ENCODE measurements at regions not wholly inside any gene's neighbourhood (a gene's known extent, or its start where the extent isn't known, plus 50 kb on each side); places are given as distances from the start of the nearest gene placed in this dataset.
A peak's percentile ranks its signal among the peaks of the same experiment; 100 is the strongest.

DNA sequence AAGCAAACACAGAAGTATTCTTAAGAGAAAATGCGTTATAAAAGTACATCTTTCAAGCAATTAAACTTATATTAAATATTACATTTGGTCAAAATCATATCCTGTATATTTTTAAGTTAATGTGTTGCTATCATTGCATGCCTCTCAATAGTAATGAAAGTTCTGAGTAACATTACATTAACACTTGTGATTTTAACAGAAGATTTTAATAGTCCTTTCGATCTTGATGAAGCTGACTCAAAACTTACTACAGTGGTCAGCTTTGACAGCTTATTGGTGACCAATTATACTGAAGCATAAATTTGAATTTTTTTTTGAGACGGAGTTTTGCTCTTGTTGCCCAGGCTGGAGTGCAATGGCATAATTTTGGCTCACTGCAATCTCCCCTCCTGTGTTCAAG, 303.3 kb downstream of the GALR1 start:
- ATAC-seq (replicated peaks in 1 of 2) (no peak), DNase-seq (no peak)
- Mint-ChIP-seq H3K9me3 (no peaks in the 10 kb centered on the region), H3K4me3 (no peak overlapping the region), H3K27me3 (ENCODE audit: low read depth) (peaks cover 10% of the 10 kb centered on the region), H3K36me3 (ENCODE audit: insufficient read depth in 2 of 2) (no peaks in the 10 kb centered on the region), H3K27ac (no peak overlapping the region), H3K4me1 (ENCODE audit: low read depth) (no peaks in the 10 kb centered on the region)

DNA sequence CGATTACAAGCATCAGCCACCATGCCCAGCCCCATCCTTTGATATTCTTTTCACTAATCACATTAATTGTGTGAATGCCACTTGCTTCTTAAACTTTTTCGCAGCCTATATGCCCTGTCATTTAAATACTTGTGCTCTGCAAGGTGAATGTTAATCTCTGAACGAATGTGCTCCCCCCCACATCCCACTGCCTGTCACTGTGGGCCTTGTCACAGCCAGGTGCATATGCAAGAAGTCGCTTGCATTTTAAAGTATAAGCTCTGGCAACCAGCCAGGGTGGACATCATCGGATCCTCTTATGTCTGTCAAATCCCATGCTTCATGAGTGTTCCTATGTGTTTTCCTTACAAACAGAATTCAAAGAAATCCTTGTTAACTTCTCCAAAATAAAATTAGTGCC, 304.4 kb downstream of the GALR1 start:
- H3K36me3 Mint-ChIP-seq (ENCODE audit: insufficient read depth in 2 of 2): no peaks in the 10 kb centered on the region
- DNase-seq (no peak), ATAC-seq (replicated peaks in 1 of 2) (no peak)
- H3K4me1 Mint-ChIP-seq (ENCODE audit: low read depth): no peaks in the 10 kb centered on the region
- H3K9me3 Mint-ChIP-seq: no peaks in the 10 kb centered on the region
- no peak overlapping the region for H3K4me3 Mint-ChIP-seq
- peaks cover 10% of the 10 kb centered on the region for H3K27me3 Mint-ChIP-seq (ENCODE audit: low read depth)
- H3K27ac Mint-ChIP-seq: no peak overlapping the region

DNA sequence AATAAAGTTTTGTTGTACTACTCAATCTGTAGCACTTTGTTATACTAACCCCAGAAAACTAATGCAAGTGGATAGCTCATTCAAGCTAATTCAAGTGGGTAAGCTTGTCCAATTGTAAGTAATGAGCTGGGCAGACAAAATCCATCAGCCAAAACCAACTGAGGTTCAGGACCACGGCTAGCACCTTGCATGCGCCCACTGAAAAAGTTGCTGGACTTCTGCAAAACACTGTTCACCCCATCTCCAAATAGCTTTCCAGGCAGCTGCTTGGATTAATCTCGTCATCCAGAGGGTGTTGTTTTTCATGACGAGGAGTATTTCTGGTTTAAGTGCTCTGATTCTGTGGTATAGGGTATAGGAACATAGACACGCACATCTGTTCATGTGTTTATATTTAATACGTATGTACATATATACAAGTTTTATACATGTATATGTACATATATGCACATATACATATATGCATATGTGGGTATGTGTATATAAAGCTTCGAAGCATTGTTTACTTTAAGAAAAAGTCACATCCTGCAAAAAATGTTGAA, 307.5 kb downstream of the GALR1 start:
- Mint-ChIP-seq H3K27ac (no peak overlapping the region), H3K4me3 (no peak overlapping the region), H3K9me3 (no peaks in the 10 kb centered on the region), H3K36me3 (ENCODE audit: insufficient read depth in 2 of 2) (peaks cover 0 to 2% of the 10 kb centered on the region in 2 donors), H3K4me1 (ENCODE audit: low read depth) (peaks cover 13% of the 10 kb centered on the region), H3K27me3 (ENCODE audit: low read depth) (peaks cover 15% of the 10 kb centered on the region)
- no peak for DNase-seq
- no peak for ATAC-seq (replicated peaks in 1 of 2)

DNA sequence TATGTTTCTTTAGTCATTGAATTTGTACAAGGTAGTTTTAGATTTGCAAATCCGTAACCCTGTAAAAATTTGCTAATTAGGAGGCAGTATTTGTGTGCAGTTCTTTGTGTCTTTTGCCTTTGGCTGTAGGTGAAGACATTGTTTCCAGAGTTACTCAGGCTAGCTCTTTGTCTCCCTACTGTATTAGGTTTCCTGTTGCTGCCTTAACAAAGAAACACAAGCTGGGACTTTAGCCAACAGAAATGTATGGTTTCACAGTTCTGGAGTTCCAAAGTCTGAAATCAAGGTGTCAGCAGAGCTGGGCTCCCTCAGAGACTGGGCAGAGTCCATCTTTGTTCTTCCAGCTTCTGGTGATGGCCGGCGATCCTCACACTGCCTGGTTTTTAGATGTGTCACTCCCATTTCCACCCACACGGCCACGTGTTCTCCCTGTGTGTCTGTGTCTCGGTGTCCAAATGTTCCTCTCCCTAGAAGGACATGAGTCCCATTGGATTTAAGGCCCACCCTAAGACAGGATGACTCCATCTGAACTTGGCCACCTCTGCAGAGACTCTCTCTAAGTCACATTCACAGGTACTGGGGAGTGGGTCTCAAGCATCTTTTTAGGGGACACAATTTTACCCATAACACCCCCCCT, 309.7 kb downstream of the GALR1 start:
- Mint-ChIP-seq H3K4me1 (ENCODE audit: low read depth) (peaks cover 13% of the 10 kb centered on the region), H3K27ac (no peak overlapping the region), H3K36me3 (ENCODE audit: insufficient read depth in 2 of 2) (peaks cover 0 to 2% of the 10 kb centered on the region in 2 donors), H3K4me3 (no peak overlapping the region), H3K27me3 (ENCODE audit: low read depth) (peaks cover 29% of the 10 kb centered on the region), H3K9me3 (no peaks in the 10 kb centered on the region)
- no peak for ATAC-seq (replicated peaks in 1 of 2)
- no peak for DNase-seq

DNA sequence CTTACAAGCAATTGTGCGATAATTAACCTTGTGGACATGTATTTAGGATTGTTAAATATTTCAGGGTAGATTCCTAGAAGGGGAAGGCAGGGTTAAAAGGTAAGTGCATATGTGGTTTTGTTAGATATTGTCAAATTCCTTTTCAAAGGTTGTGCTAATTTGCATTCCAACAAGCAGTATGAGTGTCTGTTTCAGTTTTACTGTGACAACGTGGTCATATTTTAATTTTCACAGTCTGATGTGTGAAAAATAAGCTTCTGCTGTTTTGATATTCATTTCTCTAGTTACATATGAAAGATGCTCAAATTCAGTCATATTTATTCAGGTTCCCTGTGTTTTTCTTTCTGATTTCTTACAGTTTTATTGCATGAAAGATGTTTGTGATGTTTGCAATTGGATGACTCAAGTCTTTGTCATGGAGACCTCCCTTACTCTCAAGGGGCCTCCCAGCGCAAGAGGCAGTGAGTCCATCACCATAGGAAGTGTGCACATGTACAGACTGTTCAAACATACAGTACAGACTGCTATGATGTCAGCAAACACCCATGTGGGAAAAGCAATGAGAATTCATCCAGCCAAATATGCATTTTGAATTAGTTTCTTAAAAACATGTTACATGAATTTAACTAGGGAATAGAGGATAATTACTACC, 310.8 kb downstream of the GALR1 start:
- Mint-ChIP-seq H3K27ac (peak overlapping the region; percentile 80), H3K4me3 (peak overlapping the region in 1 of 2 donors; percentile 70), H3K36me3 (ENCODE audit: insufficient read depth in 2 of 2) (peaks cover 0 to 2% of the 10 kb centered on the region in 2 donors), H3K4me1 (ENCODE audit: low read depth) (peaks cover 13% of the 10 kb centered on the region), H3K27me3 (ENCODE audit: low read depth) (peaks cover 31% of the 10 kb centered on the region), H3K9me3 (no peaks in the 10 kb centered on the region)
- ATAC-seq (replicated peaks in 1 of 2): peak; percentile 95 to 98
- peak; percentile 23 to 28 for DNase-seq

DNA sequence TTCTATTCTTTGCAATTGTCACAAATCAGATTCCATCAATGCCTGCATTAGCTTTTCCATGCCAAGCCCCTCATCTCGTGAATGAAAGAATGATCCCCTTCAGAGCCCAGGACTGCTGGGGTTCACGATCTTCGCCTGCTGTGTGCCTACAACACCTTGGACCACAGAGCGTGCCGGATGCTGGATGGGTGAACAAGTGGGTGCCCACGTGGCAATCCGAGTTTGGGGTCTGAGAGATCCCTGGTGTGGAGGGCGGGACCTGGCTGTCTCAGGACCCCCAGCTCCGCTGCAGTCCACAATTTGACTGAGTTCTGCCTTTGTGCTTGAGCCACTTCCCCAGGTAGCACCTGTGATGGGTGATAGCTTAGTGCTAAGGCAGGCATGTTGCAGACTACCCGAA, 317.0 kb downstream of the GALR1 start:
- no peak overlapping the region for H3K4me3 Mint-ChIP-seq
- no peak overlapping the region for H3K27ac Mint-ChIP-seq
- DNase-seq (no peak), ATAC-seq (replicated peaks in 1 of 2) (no peak)
- H3K36me3 Mint-ChIP-seq (ENCODE audit: insufficient read depth in 2 of 2): no peaks in the 10 kb centered on the region
- peaks cover 0 to 4% of the 10 kb centered on the region in 2 donors for H3K9me3 Mint-ChIP-seq
- H3K27me3 Mint-ChIP-seq (ENCODE audit: low read depth): peaks cover 32% of the 10 kb centered on the region
- H3K4me1 Mint-ChIP-seq (ENCODE audit: low read depth): no peaks in the 10 kb centered on the region

- H3K4me3 Mint-ChIP-seq: no peak overlapping the region
- H3K4me1 Mint-ChIP-seq (ENCODE audit: low read depth): no peaks in the 10 kb centered on the region
Observed at GRCh38 chr18:77567205-77567604, 317.6 kb downstream of the GALR1 start.

DNA sequence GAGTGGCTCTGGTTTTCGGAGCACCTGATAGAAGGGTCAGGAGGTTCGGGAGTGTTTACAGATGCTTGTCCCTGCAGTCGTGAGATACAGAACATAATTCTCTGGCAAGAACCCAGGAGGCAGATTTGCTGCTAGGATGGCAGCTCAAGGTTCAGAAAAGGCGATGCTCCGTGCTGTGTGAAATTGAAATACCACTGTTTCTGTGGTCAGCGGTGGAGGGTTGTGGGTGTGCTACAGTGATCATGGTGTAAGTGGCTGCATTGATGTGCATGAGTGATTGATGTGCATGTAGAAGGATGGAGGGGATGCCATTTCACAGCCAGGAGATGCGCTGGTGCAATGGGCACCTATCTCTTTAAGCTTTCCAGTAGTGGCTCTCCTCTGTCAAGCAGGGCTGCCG, 322.1 kb downstream of the GALR1 start:
- H3K36me3 Mint-ChIP-seq (ENCODE audit: insufficient read depth in 2 of 2): no peaks in the 10 kb centered on the region
- no peaks in the 10 kb centered on the region for H3K4me1 Mint-ChIP-seq (ENCODE audit: low read depth)
- no peak overlapping the region for H3K4me3 Mint-ChIP-seq
- peaks cover 0 to 4% of the 10 kb centered on the region in 2 donors for H3K9me3 Mint-ChIP-seq
- ATAC-seq (replicated peaks in 1 of 2) (no peak), DNase-seq (no peak)
- H3K27me3 Mint-ChIP-seq (ENCODE audit: low read depth): peaks cover 35% of the 10 kb centered on the region
- no peak overlapping the region for H3K27ac Mint-ChIP-seq

More at GRCh38 chr18:77567205-77567604, 317.6 kb downstream of the GALR1 start:
- ATAC-seq (replicated peaks in 1 of 2) (no peak), DNase-seq (no peak)
- Mint-ChIP-seq H3K36me3 (ENCODE audit: insufficient read depth in 2 of 2) (no peaks in the 10 kb centered on the region), H3K27ac (no peak overlapping the region), H3K9me3 (peaks cover 0 to 4% of the 10 kb centered on the region in 2 donors), H3K27me3 (ENCODE audit: low read depth) (peaks cover 31% of the 10 kb centered on the region)

GRCh38 chr18:77572537-77572936, 322.9 kb downstream of the GALR1 start:
- H3K4me3 Mint-ChIP-seq: no peak overlapping the region
- H3K4me1 Mint-ChIP-seq (ENCODE audit: low read depth): no peaks in the 10 kb centered on the region

GRCh38 chr18:77573571-77573970, 323.9 kb downstream of the GALR1 start:
- no peak for DNase-seq
- Mint-ChIP-seq H3K9me3 (peaks cover 0 to 1% of the 10 kb centered on the region in 2 donors), H3K36me3 (ENCODE audit: insufficient read depth in 2 of 2) (no peaks in the 10 kb centered on the region), H3K4me3 (no peak overlapping the region), H3K27me3 (ENCODE audit: low read depth) (peaks cover 41% of the 10 kb centered on the region), H3K4me1 (ENCODE audit: low read depth) (no peaks in the 10 kb centered on the region), H3K27ac (no peak overlapping the region)
- ATAC-seq (replicated peaks in 1 of 2): no peak

More at GRCh38 chr18:77572537-77572936, 322.9 kb downstream of the GALR1 start:
- ATAC-seq (replicated peaks in 1 of 2): no peak
- Mint-ChIP-seq H3K27me3 (ENCODE audit: low read depth) (peaks cover 41% of the 10 kb centered on the region), H3K9me3 (peaks cover 0 to 4% of the 10 kb centered on the region in 2 donors), H3K36me3 (ENCODE audit: insufficient read depth in 2 of 2) (no peaks in the 10 kb centered on the region), H3K27ac (no peak overlapping the region)
- no peak for DNase-seq

GRCh38 chr18:77590943-77591515, 341.4 kb downstream of the GALR1 start:
- no peak for ATAC-seq (replicated peaks in 1 of 2)
- Mint-ChIP-seq H3K36me3 (ENCODE audit: insufficient read depth in 2 of 2) (no peaks in the 10 kb centered on the region), H3K4me3 (no peak overlapping the region), H3K9me3 (no peaks in the 10 kb centered on the region), H3K27ac (no peak overlapping the region), H3K27me3 (ENCODE audit: low read depth) (no peaks in the 10 kb centered on the region), H3K4me1 (ENCODE audit: low read depth) (no peaks in the 10 kb centered on the region)
- no peak for DNase-seq

- DNase-seq (no peak), ATAC-seq (replicated peaks in 1 of 2) (no peak)
- Mint-ChIP-seq H3K9me3 (no peaks in the 10 kb centered on the region), H3K36me3 (ENCODE audit: insufficient read depth in 2 of 2) (no peaks in the 10 kb centered on the region), H3K27me3 (ENCODE audit: low read depth) (peaks cover 5% of the 10 kb centered on the region), H3K27ac (no peak overlapping the region), H3K4me3 (no peak overlapping the region), H3K4me1 (ENCODE audit: low read depth) (no peaks in the 10 kb centered on the region)
Observed at GRCh38 chr18:77597726-77598125, 348.1 kb downstream of the GALR1 start.

DNA sequence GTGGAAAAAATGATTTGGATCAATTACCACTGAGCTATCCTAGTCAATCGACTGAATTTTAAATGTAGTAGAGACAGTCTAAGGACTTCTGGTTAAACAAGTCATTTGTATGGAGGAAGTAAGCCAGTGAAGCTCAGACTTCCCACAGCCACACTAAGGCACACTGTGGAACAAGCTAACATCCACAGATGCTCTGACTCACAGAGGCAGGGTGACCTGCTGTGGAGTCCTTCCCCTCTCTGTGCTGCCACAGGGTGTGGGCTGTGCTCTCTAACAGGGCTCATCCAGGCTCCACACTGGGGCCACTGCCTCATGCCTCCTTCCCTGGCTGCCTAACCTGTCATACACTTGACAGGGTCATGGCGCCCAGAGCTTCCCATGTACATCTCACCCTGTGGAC, 351.0 kb downstream of the GALR1 start:
- no peak overlapping the region for H3K27ac Mint-ChIP-seq
- no peak for ATAC-seq (replicated peaks in 1 of 2)

More for the DNA sequence above, 351.0 kb downstream of the GALR1 start:
- DNase-seq: no peak
- no peak overlapping the region for H3K4me3 Mint-ChIP-seq
- H3K36me3 Mint-ChIP-seq (ENCODE audit: insufficient read depth in 2 of 2): no peaks in the 10 kb centered on the region
- peaks cover 8% of the 10 kb centered on the region for H3K27me3 Mint-ChIP-seq (ENCODE audit: low read depth)
- H3K9me3 Mint-ChIP-seq: no peaks in the 10 kb centered on the region
- no peaks in the 10 kb centered on the region for H3K4me1 Mint-ChIP-seq (ENCODE audit: low read depth)

Data from activated T-cell treated with anti-CD3 and anti-CD28 coated beads, Interleukin-2, amount 50 U/mL, for 72 hours (primary cell).